HFF-Myc (cell line): ENCODE measurements at regions not wholly inside any gene's neighbourhood (a gene's known extent, or its start where the extent isn't known, plus 50 kb on each side); places are given as distances from the start of the nearest gene placed in this dataset.

Experiments
- DNase-seq: peaks from one replicate; pipeline ENCODE4 v3.0.0-alpha.2; 2011; ENCODE audit warnings: low read depth; ENCODE audit errors: extremely low read depth
- H3K4me3 ChIP-seq: replicated peaks from 2 replicates; pipeline ENCODE4 v1.5.1; 2011; ENCODE audit warnings: low read depth, mild to moderate bottlenecking, control low read depth, low read length
- CTCF ChIP-seq: IDR thresholded peaks from 2 replicates; pipeline ENCODE4 v1.5.1; 2012; ENCODE audit warnings: mild to moderate bottlenecking, low read depth, low read length, control low read depth; ENCODE audit errors: missing control alignments

GRCh38 chr3:8445861-8446260 lies 55.8 kb upstream of the LMCD1 start:
- peak; percentile 72 for DNase-seq
- no peak for TF ChIP-seq CTCF
- no peak overlapping the region for H3K4me3 ChIP-seq

- H3K4me3 ChIP-seq, result no peak overlapping the region
- TF ChIP-seq CTCF, result no peak
- no peak for DNase-seq
Observed at GRCh38 chr3:8446845-8447244, 54.8 kb upstream of the LMCD1 start.

GRCh38 chr3:8450618-8451017 lies 51.0 kb upstream of the LMCD1 start:
- no peak overlapping the region for H3K4me3 ChIP-seq
- DNase-seq, result no peak
- TF ChIP-seq CTCF, result no peak

- no peak overlapping the region for H3K4me3 ChIP-seq
- DNase-seq, result no peak
- TF ChIP-seq CTCF, result no peak
Observed at GRCh38 chr3:8451696-8452095, 49.9 kb upstream of the LMCD1 start.
